HEK293 (cell line): ENCODE measurements at regions not wholly inside any gene's neighbourhood (a gene's known extent, or its start where the extent isn't known, plus 50 kb on each side); places are given as distances from the start of the nearest gene placed in this dataset.

Source experiments
- ELK4 ChIP-seq: IDR thresholded peaks from 2 replicates; pipeline ENCODE4 v1.6.1; 2011; ENCODE audit warnings: mild to moderate bottlenecking, low read depth, low read length, borderline replicate concordance
- KLF10 ChIP-seq: fragments of 450-650 bp; IDR thresholded peaks from 2 replicates; pipeline ENCODE4 v1.5.1; 2018; ENCODE audit warnings: missing biosample characterization, mild to moderate bottlenecking, missing genetic modification characterization
- ZBTB17 ChIP-seq: fragments of 450-650 bp; formaldehyde crosslinking; IDR thresholded peaks from 2 replicates; pipeline ENCODE4 v1.5.1; 2016; ENCODE audit warnings: missing biosample characterization, missing genetic modification characterization
- ZBTB7A ChIP-seq: fragments of 450-650 bp; formaldehyde crosslinking; IDR thresholded peaks from 2 replicates; pipeline ENCODE4 v1.5.1; 2016; ENCODE audit warnings: low read depth, missing biosample characterization, missing genetic modification characterization
- ZNF148 ChIP-seq: fragments of 450-650 bp; formaldehyde crosslinking; IDR thresholded peaks from 2 replicates; pipeline ENCODE4 v1.5.0; 2017; ENCODE audit warnings: missing biosample characterization, missing genetic modification characterization, borderline replicate concordance
- ZNF274 ChIP-seq, 2 experiments: fragments of 200-500 bp in 1 of 2; fragments of 450-650 bp in 1 of 2; sonication (Bioruptor generic) in 1 of 2; formaldehyde crosslinking in 1 of 2; IDR thresholded peaks; 2 replicates each; pipeline versions ENCODE4 v1.5.1 to v1.6.1; 2014 to 2016; ENCODE audit warnings: borderline replicate concordance in 1 of 2, inconsistent platforms in 1 of 2, low read length in 1 of 2, missing biosample characterization in 1 of 2, missing genetic modification characterization in 1 of 2

GRCh38 chr7:16236381-16236780, 185.0 kb downstream of the CRPPA start:
- TF ChIP-seq ZNF148 (tag by site-specific recombination) (no peak), ZBTB7A (no peak), ZBTB17 (tag by site-specific recombination) (no peak), ZNF274 (IDR thresholded peaks at IDR 0.05; ENCODE audit: low read length) (no peak), ZNF274 (tag by site-specific recombination; IDR thresholded peaks at IDR 0.05; ENCODE audit: borderline replicate concordance) (no peak), ELK4 (no peak), KLF10 (tag by site-specific recombination) (no peak)
